HCT116 (cell line): ENCODE measurements at regions not wholly inside any gene's neighbourhood (a gene's known extent, or its start where the extent isn't known, plus 50 kb on each side); places are given as distances from the start of the nearest gene placed in this dataset.

Source experiments
- ATAC-seq: fragments of 200-7000 bp; cut with Tn5 transposase; 2 replicates; pipeline ENCODE4 v1.9.1; 2020; ENCODE audit warnings: mild to moderate bottlenecking, moderate library complexity
- BruUV-seq: library from RNA; stranded (reverse); fragments of 400-500 nt; replicated peaks from 2 replicates; lab custom pipeline; 2021; lab: Mats Ljungman, UMichigan
- CTCF ChIA-PET: fragments of 300-600 bp; sonication (Branson Sonifier 250); formaldehyde crosslinking; loops from one replicate; lab custom pipeline; 2021; ENCODE audit warnings: antibody characterized with exemption; lab: Charles Lee
- POLR2A ChIA-PET: fragments of 300-600, 350-600 bp; sonication (Branson Sonifier 250); formaldehyde crosslinking; loops from one replicate; lab custom pipeline; 2021; ENCODE audit warnings: antibody characterized with exemption; lab: Charles Lee
- RAD21 ChIA-PET, 2 experiments: fragments of 300-600 bp; sonication (Branson Sonifier 250); formaldehyde crosslinking; loops; one replicate each; lab custom pipeline; 2023; ENCODE audit warnings: low total read pairs in 2 of 2; ENCODE audit not compliant: uncharacterized antibody in 2 of 2, unreplicated experiment in 2 of 2, low non-redundant PET in 1 of 2; lab: Charles Lee
- DNase-seq: peaks from one replicate; pipeline ENCODE4 v3.0.0-alpha.2; 2010; ENCODE audit warnings: low read depth, low spot score
- H2AFZ ChIP-seq: fragments of 200-600 bp; shearing (Covaris generic), sonication (generic); 2 replicates; pipeline ENCODE4 v1.6.1; 2017; ENCODE audit warnings: low read depth, mixed run types, mixed read lengths, antibody characterized with exemption, low read length; ENCODE audit not compliant: poor library complexity, severe bottlenecking
- H3K27ac ChIP-seq: 2 replicates; pipeline ENCODE4 v1.5.1; 2012; ENCODE audit warnings: low read depth, low read length
- H3K27me3 ChIP-seq: fragments of 200-600 bp; sonication (generic); 2 replicates; pipeline ENCODE4 v1.6.1; 2016; ENCODE audit warnings: mixed run types, low read length, mixed read lengths; ENCODE audit not compliant: insufficient read depth
- H3K36me3 ChIP-seq, 2 experiments: fragments of 200-500 bp in 1 of 2; fragments of 200-600 bp in 1 of 2; sonication (Bioruptor generic) in 1 of 2; sonication (generic) in 1 of 2; 2 replicates each; pipeline versions ENCODE4 v1.5.1 to v1.6.1; 2014 to 2016; ENCODE audit warnings: low read length in 2 of 2, inconsistent platforms in 1 of 2, mixed read lengths in 1 of 2, mixed run types in 1 of 2; ENCODE audit not compliant: insufficient read depth in 2 of 2, control insufficient read depth in 1 of 2
- H3K4me1 ChIP-seq, 2 experiments: fragments of 200-600 bp in 1 of 2; sonication (generic) in 1 of 2; 2 replicates each; pipeline versions ENCODE4 v1.5.1 to v1.6.1; 2012 to 2017; ENCODE audit warnings: low read length in 2 of 2, inconsistent platforms in 1 of 2, mild to moderate bottlenecking in 1 of 2, mixed read lengths in 1 of 2, mixed run types in 1 of 2, moderate library complexity in 1 of 2; ENCODE audit not compliant: insufficient read depth in 2 of 2, control insufficient read depth in 1 of 2
- H3K4me2 ChIP-seq: fragments of 200-600 bp; sonication (generic); 2 replicates; pipeline ENCODE4 v1.6.1; 2017; ENCODE audit warnings: mixed run types, low read length, mixed read lengths
- H3K4me3 ChIP-seq, 2 experiments: fragments of 200-600 bp in 1 of 2; sonication (generic) in 1 of 2; replicated peaks in 1 of 2; 2 replicates each; pipeline ENCODE4 v1.5.1; 2011 to 2016; ENCODE audit warnings: low read length in 2 of 2, control low read depth in 1 of 2, low read depth in 1 of 2, mild to moderate bottlenecking in 1 of 2, mixed read lengths in 1 of 2, mixed run types in 1 of 2
- H3K79me2 ChIP-seq: fragments of 200-600 bp; sonication (generic); 2 replicates; pipeline ENCODE4 v1.6.1; 2017; ENCODE audit warnings: mild to moderate bottlenecking, mixed run types, low read length, moderate library complexity, mixed read lengths; ENCODE audit not compliant: insufficient read depth
- H3K9ac ChIP-seq: fragments of 200-600 bp; sonication (generic); 2 replicates; pipeline ENCODE4 v1.6.1; 2016; ENCODE audit warnings: low read length, mixed read lengths
- H3K9me2 ChIP-seq: fragments of 200-600 bp; sonication (generic), shearing (Covaris generic); 2 replicates; pipeline ENCODE4 v1.6.1; 2017; ENCODE audit warnings: mixed run types, mild to moderate bottlenecking, moderate library complexity; ENCODE audit not compliant: insufficient read depth
- H3K9me3 ChIP-seq, 2 experiments: fragments of 200-500 bp in 1 of 2; fragments of 200-600 bp in 1 of 2; sonication (Bioruptor generic) in 1 of 2; sonication (generic) in 1 of 2; 2 replicates each; pipeline ENCODE4 v1.6.1; 2014 to 2017; ENCODE audit warnings: low read length in 2 of 2, mixed read lengths in 2 of 2, inconsistent platforms in 1 of 2, low read depth in 1 of 2, mild to moderate bottlenecking in 1 of 2, mixed run types in 1 of 2, moderate library complexity in 1 of 2; ENCODE audit not compliant: control insufficient read depth in 1 of 2, insufficient read depth in 1 of 2
- H4K20me1 ChIP-seq: fragments of 200-600 bp; sonication (generic), shearing (Covaris generic); 2 replicates; pipeline ENCODE4 v1.6.1; 2017; ENCODE audit warnings: mixed run types, mild to moderate bottlenecking, moderate library complexity; ENCODE audit not compliant: insufficient read depth
- ELF1 ChIP-seq: IDR thresholded peaks from 2 replicates; pipeline ENCODE4 v1.6.1; 2012; ENCODE audit warnings: low read depth, borderline replicate concordance
- EZH2 ChIP-seq: fragments of 200-600 bp; sonication (generic); IDR thresholded peaks from 2 replicates; pipeline ENCODE4 v1.6.1; 2017; ENCODE audit warnings: antibody characterized with exemption, mixed run types
- EZH2phosphoT487 ChIP-seq: fragments of 200-600 bp; IDR thresholded peaks from 2 replicates; pipeline ENCODE4 v1.6.1; 2018; ENCODE audit warnings: antibody characterized with exemption, borderline replicate concordance
- FOSL1 ChIP-seq: IDR thresholded peaks from 2 replicates; pipeline ENCODE4 v1.6.1; 2012; ENCODE audit warnings: low read depth
- POLR2AphosphoS5 ChIP-seq: IDR thresholded peaks from 2 replicates; pipeline ENCODE4 v1.6.1; 2011; ENCODE audit warnings: mild to moderate bottlenecking, low read depth, low read length, moderate library complexity
- SIN3A ChIP-seq: IDR thresholded peaks from 2 replicates; pipeline ENCODE4 v1.6.1; 2012; ENCODE audit warnings: low read depth
- SRF ChIP-seq: IDR thresholded peaks from 2 replicates; pipeline ENCODE4 v1.6.1; 2012; ENCODE audit warnings: low read depth
- YY1 ChIP-seq: IDR thresholded peaks from 2 replicates; pipeline ENCODE4 v1.6.1; 2011; ENCODE audit warnings: low read length, low read depth, moderate library complexity, mild to moderate bottlenecking; ENCODE audit not compliant: insufficient replicate concordance; ENCODE audit errors: extremely low read depth
- ZNF274 ChIP-seq: fragments of 200-500 bp; sonication (Bioruptor generic); IDR thresholded peaks from 2 replicates; pipeline ENCODE4 v1.6.1; 2014; ENCODE audit warnings: mild to moderate bottlenecking, low read depth, low read length, inconsistent platforms
- intact Hi-C: fragments of 100-400 bp; cut with micrococcal nuclease; formaldehyde crosslinking; loops from 2 replicates; pipeline ENCODE4 v1.10.0; 2022
- TF ChIP-seq, protein P1 (sequence below), 3 experiments: fragments of 200-600 bp in 1 of 3; sonication (generic) in 1 of 3; IDR thresholded peaks in 2 of 3; conservative IDR thresholded peaks in 1 of 3; 2 replicates each; pipeline ENCODE4 v1.5.1; 2012 to 2017; ENCODE audit warnings: low read depth in 2 of 3, low read length in 2 of 3, antibody characterized with exemption in 1 of 3, borderline replicate concordance in 1 of 3, control low read depth in 1 of 3, mild to moderate bottlenecking in 1 of 3, mixed read lengths in 1 of 3, mixed run types in 1 of 3, moderate library complexity in 1 of 3; ENCODE audit not compliant: insufficient read depth in 1 of 3
- TF ChIP-seq, protein P2 (sequence below): IDR thresholded peaks from 2 replicates; pipeline ENCODE4 v1.6.1; 2012; ENCODE audit warnings: low read depth
- TF ChIP-seq, protein P3 (sequence below): IDR thresholded peaks from 2 replicates; pipeline ENCODE4 v1.6.1; 2012

DNA sequence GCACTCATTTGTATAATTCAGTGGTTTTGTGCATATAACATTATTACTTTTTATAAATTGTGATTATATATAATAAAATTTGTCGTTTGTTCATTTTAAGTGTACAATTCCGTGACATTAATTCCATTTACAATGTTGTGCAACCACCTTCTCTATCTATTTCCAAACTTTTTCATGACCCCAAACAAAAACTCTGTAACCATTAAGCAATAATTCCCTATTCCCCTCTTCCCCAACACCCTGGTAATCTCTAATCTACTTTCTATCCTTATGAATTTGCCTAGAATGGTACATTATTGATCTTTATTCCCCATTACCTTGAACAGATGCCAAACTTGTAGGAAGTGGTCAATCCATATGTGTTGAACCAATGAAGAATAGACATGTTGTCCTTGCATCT is 61.3 kb upstream of the SMIM36 start:
- Histone ChIP-seq H3K27me3 (peaks cover 44% of the 10 kb centered on the region), H3K79me2 (no peaks in the 10 kb centered on the region), H2AFZ (no peak overlapping the region), H3K4me3 (no peak overlapping the region), H3K9me2 (no peaks in the 10 kb centered on the region), H4K20me1 (no peaks in the 10 kb centered on the region), H3K4me2 (no peak overlapping the region), H3K9ac (no peak overlapping the region), H3K9me3 (no peaks in the 10 kb centered on the region), H3K4me1 (peaks cover 0 to 10% of the 10 kb centered on the region in 2 experiments; a peak in 1 of 4 replicates), H3K36me3 (no peaks in the 10 kb centered on the region), H3K27ac (no peak overlapping the region)
- intact Hi-C loops: no loop called here
- TF ChIP-seq POLR2AphosphoS5 (no peak), YY1 (no peak), EZH2 (no peak), SIN3A (no peak), EZH2phosphoT487 (no peak), FOSL1 (no peak), SRF (no peak), ZNF274 (no peak), ELF1 (no peak)
- TF ChIP-seq, protein P1, sequence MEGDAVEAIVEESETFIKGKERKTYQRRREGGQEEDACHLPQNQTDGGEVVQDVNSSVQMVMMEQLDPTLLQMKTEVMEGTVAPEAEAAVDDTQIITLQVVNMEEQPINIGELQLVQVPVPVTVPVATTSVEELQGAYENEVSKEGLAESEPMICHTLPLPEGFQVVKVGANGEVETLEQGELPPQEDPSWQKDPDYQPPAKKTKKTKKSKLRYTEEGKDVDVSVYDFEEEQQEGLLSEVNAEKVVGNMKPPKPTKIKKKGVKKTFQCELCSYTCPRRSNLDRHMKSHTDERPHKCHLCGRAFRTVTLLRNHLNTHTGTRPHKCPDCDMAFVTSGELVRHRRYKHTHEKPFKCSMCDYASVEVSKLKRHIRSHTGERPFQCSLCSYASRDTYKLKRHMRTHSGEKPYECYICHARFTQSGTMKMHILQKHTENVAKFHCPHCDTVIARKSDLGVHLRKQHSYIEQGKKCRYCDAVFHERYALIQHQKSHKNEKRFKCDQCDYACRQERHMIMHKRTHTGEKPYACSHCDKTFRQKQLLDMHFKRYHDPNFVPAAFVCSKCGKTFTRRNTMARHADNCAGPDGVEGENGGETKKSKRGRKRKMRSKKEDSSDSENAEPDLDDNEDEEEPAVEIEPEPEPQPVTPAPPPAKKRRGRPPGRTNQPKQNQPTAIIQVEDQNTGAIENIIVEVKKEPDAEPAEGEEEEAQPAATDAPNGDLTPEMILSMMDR (IDR thresholded peaks at IDR 0.05 in 2 of 3, conservative IDR thresholded peaks at IDR 0.05 in 1 of 3; ENCODE audit: borderline replicate concordance in 1 of 3, insufficient read depth in 1 of 3, low read depth in 2 of 3, low read length in 2 of 3): no peak
- TF ChIP-seq, protein P2, sequence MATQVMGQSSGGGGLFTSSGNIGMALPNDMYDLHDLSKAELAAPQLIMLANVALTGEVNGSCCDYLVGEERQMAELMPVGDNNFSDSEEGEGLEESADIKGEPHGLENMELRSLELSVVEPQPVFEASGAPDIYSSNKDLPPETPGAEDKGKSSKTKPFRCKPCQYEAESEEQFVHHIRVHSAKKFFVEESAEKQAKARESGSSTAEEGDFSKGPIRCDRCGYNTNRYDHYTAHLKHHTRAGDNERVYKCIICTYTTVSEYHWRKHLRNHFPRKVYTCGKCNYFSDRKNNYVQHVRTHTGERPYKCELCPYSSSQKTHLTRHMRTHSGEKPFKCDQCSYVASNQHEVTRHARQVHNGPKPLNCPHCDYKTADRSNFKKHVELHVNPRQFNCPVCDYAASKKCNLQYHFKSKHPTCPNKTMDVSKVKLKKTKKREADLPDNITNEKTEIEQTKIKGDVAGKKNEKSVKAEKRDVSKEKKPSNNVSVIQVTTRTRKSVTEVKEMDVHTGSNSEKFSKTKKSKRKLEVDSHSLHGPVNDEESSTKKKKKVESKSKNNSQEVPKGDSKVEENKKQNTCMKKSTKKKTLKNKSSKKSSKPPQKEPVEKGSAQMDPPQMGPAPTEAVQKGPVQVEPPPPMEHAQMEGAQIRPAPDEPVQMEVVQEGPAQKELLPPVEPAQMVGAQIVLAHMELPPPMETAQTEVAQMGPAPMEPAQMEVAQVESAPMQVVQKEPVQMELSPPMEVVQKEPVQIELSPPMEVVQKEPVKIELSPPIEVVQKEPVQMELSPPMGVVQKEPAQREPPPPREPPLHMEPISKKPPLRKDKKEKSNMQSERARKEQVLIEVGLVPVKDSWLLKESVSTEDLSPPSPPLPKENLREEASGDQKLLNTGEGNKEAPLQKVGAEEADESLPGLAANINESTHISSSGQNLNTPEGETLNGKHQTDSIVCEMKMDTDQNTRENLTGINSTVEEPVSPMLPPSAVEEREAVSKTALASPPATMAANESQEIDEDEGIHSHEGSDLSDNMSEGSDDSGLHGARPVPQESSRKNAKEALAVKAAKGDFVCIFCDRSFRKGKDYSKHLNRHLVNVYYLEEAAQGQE: no peak
- TF ChIP-seq, protein P3, sequence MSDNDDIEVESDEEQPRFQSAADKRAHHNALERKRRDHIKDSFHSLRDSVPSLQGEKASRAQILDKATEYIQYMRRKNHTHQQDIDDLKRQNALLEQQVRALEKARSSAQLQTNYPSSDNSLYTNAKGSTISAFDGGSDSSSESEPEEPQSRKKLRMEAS: no peak
- POLR2A ChIA-PET: no interaction called here
- DNase-seq (no peak), ATAC-seq (no peak)
- CTCF ChIA-PET: no interaction called here
- BruUV-seq: no TSS peak
- RAD21 ChIA-PET: no interaction called here
